NCI-H226 (cell line): ENCODE measurements at regions not wholly inside any gene's neighbourhood (a gene's known extent, or its start where the extent isn't known, plus 50 kb on each side); places are given as distances from the start of the nearest gene placed in this dataset.

ENCODE experiments used
- DNase-seq: peaks from one replicate; pipeline ENCODE4 v3.0.0-alpha.2; 2015

DNA sequence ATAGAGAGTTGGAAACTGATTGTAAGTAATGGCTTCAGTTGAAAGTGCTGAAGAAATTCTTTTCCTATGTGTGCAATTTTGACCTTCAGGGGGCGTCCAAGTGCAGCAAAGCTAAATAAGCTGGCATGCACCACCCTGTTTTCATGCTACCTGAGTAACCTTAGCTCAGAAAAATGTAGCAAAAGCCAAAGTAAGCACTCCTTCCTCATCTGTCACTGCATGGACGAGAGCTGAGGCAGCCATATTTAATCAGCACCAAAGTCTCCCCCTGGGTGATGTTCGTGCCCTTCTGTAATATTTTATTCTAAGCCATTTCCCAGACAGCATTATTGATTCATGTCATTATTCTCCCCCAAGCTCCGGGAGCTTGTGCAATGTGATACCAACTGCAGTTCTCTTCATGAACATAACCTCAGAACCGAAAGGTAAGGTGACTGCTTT, 123.1 kb downstream of the RPS12 start:
- DNase-seq = peak; percentile 33

DNA sequence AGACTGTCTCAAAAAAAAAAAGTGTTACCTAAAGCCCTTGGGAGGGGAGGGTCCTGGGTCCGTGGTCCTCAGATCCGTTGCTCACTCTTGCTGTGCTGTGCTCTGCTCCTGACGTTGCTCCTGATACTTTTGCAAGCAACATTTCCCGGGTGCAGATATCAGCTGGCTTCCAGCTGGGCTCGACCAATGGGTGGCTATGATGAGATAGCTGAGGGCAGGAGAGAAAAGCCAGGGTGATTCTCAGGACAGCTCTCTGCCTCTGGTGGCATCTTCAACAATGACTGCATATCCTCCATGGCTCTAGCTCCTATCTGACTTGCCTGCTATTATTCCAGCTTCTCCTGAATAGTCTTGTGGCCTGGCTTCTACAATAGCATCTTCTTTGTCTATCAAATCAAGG, 134.5 kb downstream of the RPS12 start:
- DNase-seq = no peak

GRCh38 chr6:132950566-132950965, 136.2 kb downstream of the RPS12 start:
- no peak for DNase-seq

DNA sequence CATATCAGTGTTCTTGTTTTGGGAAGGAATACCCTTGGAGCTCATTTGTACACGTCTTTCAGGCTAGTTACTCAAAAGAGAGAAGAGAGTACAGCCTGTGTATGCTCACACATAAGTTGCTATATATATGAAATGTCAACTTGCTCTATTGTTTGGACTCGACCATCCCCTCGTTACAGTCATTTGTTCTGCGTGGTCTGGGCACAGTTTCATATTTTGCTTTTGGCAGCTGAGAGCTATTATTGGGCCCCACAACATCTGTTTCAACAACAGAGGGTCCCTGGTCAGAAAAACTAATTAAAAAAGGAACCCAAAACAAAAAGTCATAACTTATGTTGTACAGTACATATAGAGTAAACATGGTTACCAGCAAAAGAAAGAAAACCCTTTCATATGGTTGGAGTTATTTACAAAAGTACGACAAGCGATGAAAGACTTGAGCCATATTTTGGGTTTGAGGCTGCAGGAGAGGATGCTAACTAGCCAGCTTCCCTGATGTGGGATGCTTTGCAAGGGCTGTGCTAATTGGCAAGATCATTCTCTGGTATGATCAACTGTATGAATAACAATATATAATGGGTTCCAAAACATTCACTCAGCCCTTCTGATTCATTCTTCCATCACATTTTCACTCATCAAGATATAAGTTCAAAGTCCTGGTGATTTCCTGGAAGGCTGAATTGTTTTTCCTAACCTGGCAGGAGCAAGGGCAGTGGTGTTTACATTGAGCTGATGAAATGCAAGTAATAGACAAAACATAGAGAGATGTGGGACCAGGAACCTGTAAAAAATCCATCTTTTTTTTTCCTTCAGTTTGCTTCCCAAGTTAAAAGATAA, 137.9 kb downstream of the RPS12 start:
- DNase-seq = no peak

DNA sequence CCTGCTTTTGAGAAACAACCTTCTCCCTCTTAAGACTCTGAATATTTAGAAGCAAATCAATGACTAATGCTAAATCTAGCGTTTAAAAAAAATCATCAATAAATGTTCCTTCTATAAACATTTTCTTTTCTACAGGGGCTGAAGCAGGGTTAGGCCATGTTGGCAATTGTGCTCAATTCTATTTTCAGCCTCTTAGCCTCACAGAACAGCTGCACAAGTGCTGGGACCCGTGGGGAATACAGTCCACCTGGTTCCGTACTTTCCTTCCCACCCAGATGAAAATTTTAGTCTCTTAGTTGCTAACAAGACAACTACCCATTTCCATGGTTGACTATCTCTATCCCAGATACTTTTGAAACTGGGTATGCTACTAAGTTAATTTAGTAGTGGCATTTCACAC, 138.6 kb downstream of the RPS12 start:
- no peak for DNase-seq

- no peak for DNase-seq
Measured at GRCh38 chr6:132954222-132954621, 139.9 kb downstream of the RPS12 start.

- no peak for DNase-seq
Measured at GRCh38 chr6:132954936-132955335, 140.6 kb downstream of the RPS12 start.

- no peak for DNase-seq
Measured at GRCh38 chr6:132959639-132960326, 145.4 kb downstream of the RPS12 start.

DNA sequence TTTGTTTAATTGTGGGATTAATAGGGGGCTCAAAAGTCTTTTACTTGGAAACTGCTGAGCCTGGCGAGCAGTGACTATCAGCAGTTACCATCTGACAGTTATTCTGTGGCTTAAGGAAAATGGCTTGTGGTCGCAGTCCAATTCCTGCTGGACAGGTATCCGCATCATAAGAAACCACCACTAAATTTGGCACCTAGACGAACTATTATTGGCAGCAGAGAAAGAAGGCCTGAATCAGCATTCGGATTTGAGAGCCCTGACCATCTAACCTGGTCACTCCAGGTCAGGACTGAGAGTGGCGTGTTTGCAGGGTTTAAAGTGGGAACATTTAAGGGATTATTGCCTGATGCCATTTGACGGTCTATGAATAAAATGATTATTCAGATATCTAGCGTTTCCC, 146.4 kb downstream of the RPS12 start:
- no peak for DNase-seq

GRCh38 chr6:132961122-132961521, 146.8 kb downstream of the RPS12 start:
- DNase-seq = no peak

- no peak for DNase-seq
Measured at GRCh38 chr6:132961610-132962009, 147.2 kb downstream of the RPS12 start.

GRCh38 chr6:132962936-132963868, 148.8 kb downstream of the RPS12 start:
- peak; percentile 52 for DNase-seq

DNA sequence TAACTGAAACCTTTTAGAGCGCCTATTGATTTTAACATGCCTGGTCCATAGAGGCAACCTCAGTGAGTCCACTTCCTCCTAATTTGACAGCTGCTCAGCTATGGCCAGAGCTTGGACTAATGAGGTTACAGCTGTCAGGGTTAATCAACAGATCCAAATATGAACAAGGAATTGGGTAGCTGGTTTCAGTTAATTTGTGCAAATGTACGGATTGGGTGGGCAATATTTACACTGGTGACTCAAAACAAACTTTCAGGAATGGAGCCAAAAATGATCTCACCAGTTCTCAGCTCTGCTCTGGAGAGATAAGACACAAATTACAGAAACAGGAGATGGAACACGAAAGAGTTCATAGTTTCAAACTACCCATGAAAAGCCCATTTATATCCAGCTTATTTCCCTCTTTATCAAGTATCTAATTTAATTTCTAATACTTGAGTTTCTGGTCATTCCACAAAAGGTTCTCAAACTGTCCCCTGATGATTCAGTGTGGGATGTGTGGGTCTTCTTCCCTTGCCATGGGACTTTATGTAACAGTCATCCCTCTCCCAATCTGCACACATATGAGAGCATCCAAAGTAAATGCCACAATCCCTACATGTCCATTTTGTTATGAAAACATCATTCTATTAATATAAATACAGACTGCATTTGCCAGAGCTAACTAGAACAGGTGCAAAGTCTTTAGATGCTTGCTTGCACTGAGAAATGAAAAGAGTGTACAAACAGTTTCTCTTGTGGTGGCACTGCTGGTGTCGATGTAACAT, 149.9 kb downstream of the RPS12 start:
- peak; percentile 48 for DNase-seq

DNA sequence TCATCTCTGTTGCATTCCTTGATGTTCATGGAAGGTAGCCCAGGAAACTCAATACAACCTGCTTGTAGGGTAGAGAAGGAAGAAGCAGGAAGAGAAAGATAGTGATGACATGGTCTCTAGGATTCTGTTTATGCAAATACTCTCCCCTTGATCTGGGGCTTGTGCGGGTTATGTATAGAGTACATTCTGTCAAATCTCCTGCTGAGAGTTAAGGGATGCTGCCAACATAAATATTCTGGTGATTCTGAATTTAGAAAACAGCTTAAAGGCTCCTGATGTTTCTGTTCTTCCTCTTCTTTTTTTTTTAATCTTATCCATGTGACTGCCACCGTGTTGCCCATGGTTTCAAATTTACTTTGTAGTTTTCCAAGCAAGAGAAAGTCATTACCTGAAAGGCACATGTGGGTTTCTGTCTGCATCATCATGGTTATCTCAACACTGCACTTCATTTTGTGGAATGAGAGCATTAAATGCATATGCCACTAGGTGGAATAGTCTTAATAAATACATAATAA, 150.6 kb downstream of the RPS12 start:
- DNase-seq = no peak

GRCh38 chr6:132967871-132968270, 153.5 kb downstream of the RPS12 start:
- no peak for DNase-seq

DNA sequence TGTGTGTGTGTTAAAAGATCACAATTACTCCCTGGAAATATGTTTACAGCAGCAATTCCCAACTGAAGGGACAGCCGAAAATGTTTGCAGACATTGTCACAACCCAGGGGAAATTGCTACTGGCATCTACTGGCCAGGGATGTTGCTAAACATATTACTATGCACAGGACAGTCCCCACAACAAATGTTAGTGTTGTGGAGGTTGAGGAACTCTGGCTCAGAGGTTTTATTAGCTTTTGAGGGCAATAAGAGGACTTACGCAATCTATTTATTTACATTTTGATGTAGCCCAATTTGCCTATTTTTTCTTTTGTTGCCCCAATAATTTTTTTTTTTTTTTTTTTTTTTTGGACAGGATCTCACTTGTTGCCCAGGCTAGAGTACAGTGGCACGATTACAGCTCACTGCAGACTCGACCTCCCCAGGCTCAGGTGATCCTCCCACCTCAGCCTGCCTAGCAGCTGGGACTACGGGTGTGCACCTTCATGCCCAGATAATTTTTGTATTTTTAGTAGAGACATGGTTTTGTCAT, 154.1 kb downstream of the RPS12 start:
- DNase-seq = no peak

DNA sequence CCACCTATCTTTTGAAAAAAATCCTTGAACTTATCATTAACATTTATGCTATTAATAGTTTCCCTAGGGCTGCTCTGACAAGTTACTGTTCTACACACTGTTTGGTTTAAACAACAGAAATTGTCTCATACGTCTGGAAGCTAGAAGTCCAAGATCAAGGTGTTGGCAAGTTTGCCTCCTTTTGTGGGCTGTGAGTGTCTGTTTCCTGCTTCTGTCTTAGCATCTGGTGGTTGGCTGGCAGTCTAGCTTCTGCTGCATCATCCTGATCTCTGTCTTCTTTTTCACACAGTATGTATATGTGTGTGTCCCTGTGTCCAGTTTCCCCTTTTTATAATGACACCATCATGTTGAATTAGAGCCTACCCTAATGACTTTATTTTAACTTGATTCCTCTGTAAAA, 154.8 kb downstream of the RPS12 start:
- DNase-seq = no peak

DNA sequence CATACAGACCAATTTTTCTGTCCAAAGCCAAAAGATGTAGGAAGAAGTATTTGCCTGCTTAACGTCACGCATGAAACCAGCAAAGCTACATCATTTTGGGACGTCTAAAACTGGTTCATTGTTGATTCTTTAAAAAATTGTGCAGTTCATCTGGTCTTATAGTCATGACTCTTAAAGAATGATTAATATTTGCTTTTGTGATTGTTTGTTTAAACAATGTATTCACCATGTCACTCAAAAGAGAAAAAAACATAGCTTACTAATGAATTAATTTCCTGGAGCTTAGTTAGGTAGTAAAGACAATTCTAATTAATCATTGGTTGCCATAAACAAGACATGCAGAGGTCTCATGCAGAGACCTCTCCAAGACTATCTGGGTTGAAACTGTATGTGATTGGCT, 157.3 kb downstream of the RPS12 start:
- no peak for DNase-seq

DNA sequence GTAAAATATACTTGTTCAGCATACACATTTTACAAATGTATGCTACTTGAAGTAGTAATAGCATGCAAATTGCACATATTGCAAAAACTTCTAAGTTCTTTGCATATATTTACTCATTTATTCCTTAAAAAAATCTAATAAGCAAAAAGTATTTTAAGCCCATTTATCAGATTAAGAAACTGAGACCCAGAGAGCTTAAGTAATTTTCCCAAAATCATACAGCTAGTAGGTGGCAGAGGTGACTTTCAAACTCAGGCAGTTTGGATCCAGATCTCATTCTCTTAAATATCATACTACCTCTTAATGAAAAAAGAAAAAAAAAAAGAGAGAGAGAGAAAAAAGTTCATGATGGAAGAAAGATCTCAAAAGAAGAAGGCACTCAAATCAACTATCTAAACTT, 157.9 kb downstream of the RPS12 start:
- DNase-seq = no peak

DNA sequence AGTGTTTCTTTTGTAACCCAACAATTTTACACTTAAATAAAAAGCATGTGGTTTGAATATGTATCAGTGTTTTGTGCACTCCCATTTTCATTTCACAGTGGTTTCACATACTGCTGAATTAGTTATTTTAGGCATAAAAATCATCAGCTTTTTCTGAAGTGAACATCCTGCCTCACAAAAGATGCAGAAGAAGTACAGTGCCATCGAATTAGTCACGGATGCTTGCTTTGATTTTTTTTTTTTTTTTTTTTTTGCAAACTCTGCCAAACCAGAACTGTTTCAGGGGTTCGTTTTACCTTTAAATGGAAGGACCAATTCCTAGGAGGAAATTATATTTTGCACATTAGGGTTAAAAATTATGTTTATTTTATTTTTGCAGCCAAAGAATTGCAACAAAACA, 158.6 kb downstream of the RPS12 start:
- no peak for DNase-seq

DNA sequence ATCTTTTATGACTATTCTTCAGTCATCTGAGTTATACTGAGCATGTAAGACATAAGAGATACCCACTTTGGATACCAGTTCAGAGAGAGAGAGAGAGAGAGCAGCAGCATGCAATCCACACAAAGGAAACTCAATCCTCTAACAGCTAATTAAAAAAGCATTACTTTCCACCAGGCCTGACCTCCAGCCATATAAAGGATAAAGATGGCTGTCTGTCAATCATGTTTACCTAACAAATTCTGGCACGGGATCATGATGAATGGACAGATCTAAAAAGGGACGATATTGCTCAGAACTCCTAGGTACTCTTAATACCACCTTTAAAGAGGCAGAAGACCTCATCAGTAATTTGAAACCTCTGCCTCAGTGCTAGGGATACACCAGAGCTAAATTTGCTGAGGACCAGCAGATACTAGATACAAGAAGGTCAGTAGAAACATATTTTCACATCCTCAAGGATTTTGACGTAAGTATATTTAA, 159.2 kb downstream of the RPS12 start:
- DNase-seq = no peak

GRCh38 chr6:132974122-132974521, 159.8 kb downstream of the RPS12 start:
- DNase-seq = no peak
